Mesodermal cell (in vitro differentiated cells): ENCODE measurements at regions not wholly inside any gene's neighbourhood (a gene's known extent, or its start where the extent isn't known, plus 50 kb on each side); places are given as distances from the start of the nearest gene placed in this dataset.
"Not testable (repeated sequence)": the region's sequence is repeated elsewhere in the genome, so short reads cannot be mapped to it uniquely, and the experiment has no call there.

ENCODE experiments used
- H3K27ac ChIP-seq: 2 replicates; pipeline ENCODE4 v1.7.0; 2013; ENCODE audit warnings: mild to moderate bottlenecking, low read depth, low read length, moderate library complexity; ENCODE audit not compliant: severe bottlenecking
- H3K36me3 ChIP-seq: 2 replicates; pipeline ENCODE4 v1.7.1; 2013; ENCODE audit warnings: mild to moderate bottlenecking, low read length, moderate library complexity; ENCODE audit not compliant: control insufficient read depth, insufficient read depth
- H3K4me1 ChIP-seq: one replicate; pipeline ENCODE4 v1.7.1; 2013; ENCODE audit warnings: mild to moderate bottlenecking, low read length; ENCODE audit not compliant: insufficient read depth, control insufficient read depth, poor library complexity, severe bottlenecking
- H3K4me3 ChIP-seq: 2 replicates; pipeline ENCODE4 v1.7.0; 2013; ENCODE audit warnings: low read length, control low read depth, mild to moderate bottlenecking; ENCODE audit not compliant: insufficient read depth, poor library complexity, severe bottlenecking; ENCODE audit errors: extremely low read depth
- H3K9me3 ChIP-seq: 2 replicates; pipeline ENCODE4 v1.7.1; 2013; ENCODE audit warnings: mild to moderate bottlenecking, low read length, moderate library complexity; ENCODE audit not compliant: control insufficient read depth
- WGBS, 2 experiments: methylation state at CpG; one replicate each; pipeline ENCODE4 v1.1.5; 2013; ENCODE audit warnings: missing lambda C conversion rate in 2 of 2; ENCODE audit not compliant: insufficient coverage in 2 of 2; 5-methylcytosine and 5-hydroxymethylcytosine counted together

DNA sequence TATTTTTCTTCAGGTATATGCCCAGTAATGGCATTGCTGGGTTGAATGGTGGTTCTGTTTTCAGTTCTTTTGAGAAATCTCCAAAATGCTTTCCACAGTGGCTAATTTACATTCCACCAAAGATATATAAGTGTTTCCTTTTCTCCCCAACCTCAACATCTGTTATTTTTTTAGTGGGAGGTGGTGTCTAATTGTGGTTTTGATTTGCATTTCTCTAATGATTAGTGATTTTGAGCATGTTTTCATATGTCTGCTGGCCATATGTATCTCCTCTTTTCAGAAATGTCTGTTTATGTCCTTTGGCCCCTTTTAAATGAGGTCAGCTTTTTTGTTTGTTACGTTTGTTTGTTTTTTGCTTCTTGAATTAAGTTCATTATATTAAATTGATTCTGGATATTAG, 760.2 kb downstream of the KCNA4 start:
- H3K27ac ChIP-seq: no peak overlapping the region
- no peaks in the 10 kb centered on the region for H3K9me3 ChIP-seq
- no CpG with 5 or more reads among the region's 1 CpG for WGBS, 2 experiments
- H3K4me3 ChIP-seq: no peak overlapping the region
- peaks cover 2% of the 10 kb centered on the region for H3K4me1 ChIP-seq
- no peaks in the 10 kb centered on the region for H3K36me3 ChIP-seq

DNA sequence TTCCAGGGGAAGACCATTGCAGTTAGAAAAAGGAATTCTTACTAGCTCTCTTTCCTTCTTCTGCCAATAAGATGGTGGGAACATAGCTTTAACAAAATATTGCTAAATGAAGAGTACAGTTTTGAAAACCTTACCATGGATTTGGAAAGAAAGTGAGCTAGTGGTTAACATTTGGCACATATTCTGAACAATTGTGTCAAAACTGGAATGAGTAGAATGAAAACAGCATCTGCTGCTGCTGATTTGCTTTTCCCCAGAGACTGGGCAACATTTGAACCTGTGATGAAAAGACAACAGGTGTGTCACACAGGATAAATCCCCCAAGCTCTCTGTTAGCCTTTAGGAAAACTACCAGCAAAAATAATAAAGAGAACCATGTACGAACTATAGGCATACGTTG, 761.4 kb downstream of the KCNA4 start:
- no peak overlapping the region for H3K27ac ChIP-seq
- H3K4me1 ChIP-seq: no peaks in the 10 kb centered on the region
- no peaks in the 10 kb centered on the region for H3K9me3 ChIP-seq
- WGBS, 2 experiments: 79 to 88% methylated on average over 2 of the region's 2 CpGs
- H3K4me3 ChIP-seq: no peak overlapping the region
- H3K36me3 ChIP-seq: no peaks in the 10 kb centered on the region

GRCh38 chr11:29251738-29252137, 765.1 kb downstream of the KCNA4 start:
- Histone ChIP-seq H3K27ac (no peak overlapping the region), H3K9me3 (no peaks in the 10 kb centered on the region), H3K36me3 (no peaks in the 10 kb centered on the region), H3K4me3 (no peak overlapping the region), H3K4me1 (no peaks in the 10 kb centered on the region)
- 83% methylated on average over 2 of the region's 4 CpGs for WGBS, 2 experiments

DNA sequence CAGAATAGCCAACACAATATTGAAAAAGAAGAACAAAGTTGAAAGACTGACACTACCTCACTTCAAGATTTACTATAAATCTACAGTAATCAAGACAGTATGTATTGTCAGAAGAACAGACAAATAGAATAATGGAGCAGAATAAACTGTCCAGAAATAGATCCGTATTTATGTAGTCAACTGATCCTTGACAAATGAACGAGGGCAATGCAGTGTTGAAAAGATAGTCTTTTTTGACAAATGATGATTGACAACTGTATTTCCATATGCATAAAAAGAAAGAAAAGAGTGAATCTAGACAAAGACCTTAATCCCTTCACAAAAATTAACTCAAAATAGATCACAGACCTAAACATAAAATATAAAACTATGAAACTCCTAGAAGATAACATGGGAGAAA, 767.1 kb downstream of the KCNA4 start:
- no peak overlapping the region for H3K27ac ChIP-seq
- H3K36me3 ChIP-seq: no peaks in the 10 kb centered on the region
- no peaks in the 10 kb centered on the region for H3K4me1 ChIP-seq
- no peak overlapping the region for H3K4me3 ChIP-seq
- H3K9me3 ChIP-seq: no peaks in the 10 kb centered on the region
- 100% methylated on average over 1 to 2 of the region's 2 CpGs for WGBS, 2 experiments

DNA sequence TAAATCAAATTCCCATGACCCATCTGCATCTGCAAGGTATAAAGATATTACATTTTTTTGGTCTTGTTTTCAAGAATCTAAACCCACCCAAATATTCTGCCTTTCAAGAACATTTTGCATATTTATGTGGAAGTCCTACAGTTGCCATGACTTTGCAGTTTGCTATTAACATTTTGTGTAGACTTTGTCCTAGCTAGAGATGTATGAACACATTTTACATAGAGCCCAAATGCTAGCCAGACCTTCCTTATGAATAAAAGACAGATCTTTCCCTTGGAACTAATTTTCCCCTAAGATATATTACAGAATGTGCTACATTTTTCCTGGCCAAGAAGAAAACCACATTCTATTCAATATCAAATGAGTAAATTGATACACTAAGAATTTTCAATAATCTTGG, 772.5 kb downstream of the KCNA4 start:
- Histone ChIP-seq H3K36me3 (no peaks in the 10 kb centered on the region), H3K27ac (no peak overlapping the region), H3K9me3 (no peaks in the 10 kb centered on the region), H3K4me3 (no peak overlapping the region), H3K4me1 (no peaks in the 10 kb centered on the region)

- H3K4me3 ChIP-seq: no peak overlapping the region
- H3K9me3 ChIP-seq: no peaks in the 10 kb centered on the region
- 86 to 94% methylated on average over 1 to 2 of the region's 3 CpGs for WGBS, 2 experiments
- H3K36me3 ChIP-seq: no peaks in the 10 kb centered on the region
- H3K4me1 ChIP-seq: no peaks in the 10 kb centered on the region
- H3K27ac ChIP-seq: no peak overlapping the region
These were observed 773.2 kb downstream of the KCNA4 start for GRCh38 chr11:29243616-29244015.

DNA sequence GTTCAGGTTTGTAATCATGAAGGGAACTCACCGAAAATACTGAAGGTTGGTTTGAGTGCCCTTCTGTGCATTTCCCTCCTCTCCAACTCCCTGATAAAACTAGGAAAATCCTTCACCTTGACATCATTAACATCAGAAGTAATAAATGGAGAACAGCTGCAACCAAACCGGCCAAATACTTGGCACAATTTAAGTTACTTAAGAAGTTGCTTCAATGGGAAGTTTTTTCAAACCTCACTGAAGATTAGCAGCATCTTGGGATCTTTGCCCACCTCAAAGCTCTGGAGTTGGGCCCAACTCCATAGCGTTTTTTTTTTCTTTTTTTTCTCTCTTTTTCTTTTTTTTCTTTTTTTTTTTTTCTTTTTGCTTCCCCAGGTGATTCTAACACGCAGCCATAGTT, 784.8 kb downstream of the KCNA4 start:
- 88 to 93% methylated on average over 2 of the region's 4 CpGs for WGBS, 2 experiments
- no peaks in the 10 kb centered on the region for H3K36me3 ChIP-seq
- H3K9me3 ChIP-seq: no peaks in the 10 kb centered on the region
- no peaks in the 10 kb centered on the region for H3K4me1 ChIP-seq
- H3K4me3 ChIP-seq: no peak overlapping the region
- no peak overlapping the region for H3K27ac ChIP-seq

GRCh38 chr11:29231586-29231985, 785.2 kb downstream of the KCNA4 start:
- Histone ChIP-seq H3K4me3 (no peak overlapping the region), H3K4me1 (no peaks in the 10 kb centered on the region)

DNA sequence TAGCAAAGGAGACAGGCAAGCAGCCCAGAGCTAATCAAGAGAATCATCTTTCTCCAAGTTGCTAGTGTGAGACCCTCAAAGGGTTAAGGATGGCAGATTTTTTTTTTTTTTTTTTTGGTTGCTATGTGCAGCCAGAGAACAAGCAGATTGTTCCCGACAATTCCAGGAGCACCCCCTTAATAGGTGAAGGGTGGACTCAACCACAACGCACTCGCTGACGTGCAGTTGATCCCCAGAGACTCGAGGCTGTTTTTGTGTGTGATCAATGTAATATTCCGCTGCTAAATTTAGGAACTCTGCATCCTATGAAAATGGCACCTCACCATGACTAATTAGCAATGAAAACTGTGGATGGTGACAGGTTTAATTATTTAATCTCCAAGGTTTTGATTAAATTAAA, 789.0 kb downstream of the KCNA4 start:
- WGBS, 2 experiments: no CpG with 5 or more reads among the region's 6 CpGs
- H3K9me3 ChIP-seq: no peaks in the 10 kb centered on the region
- no peak overlapping the region for H3K27ac ChIP-seq
- no peaks in the 10 kb centered on the region for H3K36me3 ChIP-seq
- H3K4me1 ChIP-seq: peaks cover 4% of the 10 kb centered on the region
- H3K4me3 ChIP-seq: no peak overlapping the region

More at GRCh38 chr11:29231586-29231985, 785.2 kb downstream of the KCNA4 start:
- Histone ChIP-seq H3K9me3 (no peaks in the 10 kb centered on the region), H3K27ac (no peak overlapping the region), H3K36me3 (no peaks in the 10 kb centered on the region)
- no CpG with 5 or more reads among the region's 3 CpGs for WGBS, 2 experiments

DNA sequence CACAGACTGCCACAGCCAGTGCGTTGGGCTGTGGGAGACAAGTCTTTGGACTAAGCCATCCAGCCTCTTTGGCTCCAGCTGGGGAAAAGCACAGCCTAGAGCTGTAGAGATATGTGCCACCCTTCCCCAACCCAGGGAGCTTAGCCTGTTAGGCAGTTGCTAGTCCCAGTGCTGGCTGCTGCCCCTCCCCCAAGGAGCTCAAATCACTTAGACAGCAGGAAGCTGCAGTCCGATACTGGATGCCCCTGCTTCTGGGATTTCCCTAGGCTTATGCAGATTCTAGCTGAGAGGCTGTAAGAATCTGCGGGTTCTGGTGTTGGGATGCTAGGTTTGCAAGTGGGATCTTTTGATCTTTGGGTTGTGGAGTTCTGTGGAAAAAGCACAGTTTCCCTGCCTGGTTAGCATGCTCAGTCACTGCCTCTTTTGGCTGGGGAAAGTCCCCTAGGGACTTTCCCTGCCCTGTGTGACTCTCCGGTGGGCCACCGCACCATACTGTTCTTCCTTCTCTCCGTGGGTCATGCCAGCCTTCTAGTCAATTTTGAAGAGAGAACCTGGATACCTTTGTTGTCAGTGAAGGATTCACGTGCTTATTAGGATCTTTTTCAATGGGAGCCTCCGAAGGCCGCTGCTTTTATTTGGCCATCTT, 792.0 kb downstream of the KCNA4 start:
- H3K4me3 ChIP-seq: no peak overlapping the region
- no peak overlapping the region for H3K27ac ChIP-seq
- peaks cover 4% of the 10 kb centered on the region for H3K4me1 ChIP-seq
- no peaks in the 10 kb centered on the region for H3K9me3 ChIP-seq
- WGBS, 2 experiments: 72 to 94% methylated on average over 3 to 9 of the region's 9 CpGs
- no peaks in the 10 kb centered on the region for H3K36me3 ChIP-seq

DNA sequence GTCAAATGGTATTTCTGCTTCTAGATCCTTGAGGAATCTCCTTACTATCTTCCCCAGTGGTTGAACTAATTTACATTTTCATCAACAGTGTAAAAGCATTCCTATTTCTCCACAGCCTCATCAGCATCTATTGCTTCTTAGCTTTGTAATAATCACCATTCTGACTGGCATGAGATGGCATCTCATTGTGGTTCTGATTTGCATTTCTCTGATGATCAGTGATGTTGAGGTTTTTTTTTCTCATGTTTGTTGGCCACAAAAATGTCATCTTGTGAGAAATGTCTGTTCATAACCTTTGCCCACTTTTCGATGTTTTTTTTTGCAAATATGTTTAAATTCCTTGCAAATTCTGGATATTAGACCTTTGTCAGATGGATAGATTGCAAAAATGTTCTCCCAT, 797.3 kb downstream of the KCNA4 start:
- H3K9me3 ChIP-seq: not testable (repeated sequence)
- WGBS, 2 experiments: 0% methylated on average over 1 of the region's 1 CpG; no CpG with 5 or more reads in 1 of the 2 experiments

More for the DNA sequence above, 797.3 kb downstream of the KCNA4 start:
- not testable (repeated sequence) for H3K4me3 ChIP-seq, H3K27ac ChIP-seq, H3K4me1 ChIP-seq, H3K36me3 ChIP-seq
